Esophagus muscularis mucosa (tissue), 4 donors: ENCODE measurements at regions not wholly inside any gene's neighbourhood (a gene's known extent, or its start where the extent isn't known, plus 50 kb on each side); places are given as distances from the start of the nearest gene placed in this dataset.

Experiments
- DNase-seq: peaks from one replicate; pipeline ENCODE4 v3.0.0-alpha.2; 2017; ENCODE audit errors: extremely low spot score
- H3K27ac ChIP-seq, 4 donors: fragments of 200-600 bp; sonication (generic); replicated peaks in 1 of 4; 1 replicate in 3 of 4; 2 replicates in 1 of 4; pipeline ENCODE4 v1.5.1; 2016 to 2019; ENCODE audit warnings: mild to moderate bottlenecking in 1 of 4
- H3K27me3 ChIP-seq, 4 donors: fragments of 200-600 bp; sonication (generic); one replicate each; pipeline versions ENCODE4 v1.5.1 to v1.6.0; 2016 to 2019
- H3K36me3 ChIP-seq, 4 donors: fragments of 200-600 bp; sonication (generic); one replicate each; pipeline ENCODE4 v1.5.1; 2016 to 2019
- H3K4me1 ChIP-seq, 4 donors: fragments of 200-600 bp; sonication (generic); one replicate each; pipeline ENCODE4 v1.5.1; 2016 to 2019
- H3K4me3 ChIP-seq, 4 donors: fragments of 200-600 bp; sonication (generic); 1 replicate in 2 of 4; 2 replicates in 2 of 4; pipeline ENCODE4 v1.5.1; 2016 to 2019; ENCODE audit warnings: mild to moderate bottlenecking in 4 of 4, moderate library complexity in 1 of 4
- H3K9me3 ChIP-seq, 4 donors: fragments of 200-600 bp; sonication (generic); 1 replicate in 3 of 4; 2 replicates in 1 of 4; pipeline ENCODE4 v1.5.1; 2016 to 2019
- CTCF ChIP-seq, 3 experiments: fragments of 200-600 bp in 2 of 3; fragments of 450-650 bp in 1 of 3; sonication (generic) in 2 of 3; IDR thresholded peaks; one replicate each; pipeline ENCODE4 v1.5.1; 2017 to 2019; ENCODE audit warnings: antibody characterized with exemption in 3 of 3, mild to moderate bottlenecking in 2 of 3, moderate library complexity in 1 of 3
- EP300 ChIP-seq: sonication (generic); formaldehyde crosslinking; IDR thresholded peaks from one replicate; pipeline ENCODE4 v1.6.1; 2017; ENCODE audit warnings: antibody characterized with exemption
- POLR2A ChIP-seq: fragments of 450-650 bp; IDR thresholded peaks from one replicate; pipeline ENCODE4 v1.6.1; 2017; ENCODE audit warnings: antibody characterized with exemption, moderate library complexity, mild to moderate bottlenecking, low read depth
- POLR2AphosphoS5 ChIP-seq, 2 donors: sonication (generic); formaldehyde crosslinking; IDR thresholded peaks; one replicate each; pipeline ENCODE4 v1.6.1; 2017; ENCODE audit warnings: antibody characterized with exemption in 2 of 2
- WGBS: methylation state at CpG from one replicate; pipeline ENCODE4 v1.1.5; 2018; 5-methylcytosine and 5-hydroxymethylcytosine counted together
- intact Hi-C: fragments of 100-400 bp; cut with DNase I; formaldehyde crosslinking; loops from one replicate; pipeline ENCODE4 v1.15.1; 2023

GRCh38 chr2:217623281-217623912 is 379.4 kb downstream of the TNS1 start:
- Histone ChIP-seq H3K4me3 (no peak overlapping the region), H3K36me3 (no peaks in the 10 kb centered on the region), H3K27ac (peak overlapping the region in 2 of 4 donors; percentile 58 to 62), H3K27me3 (no peaks in the 10 kb centered on the region), H3K4me1 (peaks cover 24 to 60% (median 51%) of the 10 kb centered on the region in 4 donors), H3K9me3 (no peaks in the 10 kb centered on the region)
- no peak for TF ChIP-seq EP300
- intact Hi-C loops, result no loop called here
- DNase-seq, result no peak
- WGBS, result 95% methylated on average over 2 of the region's 2 CpGs

GRCh38 chr2:217622205-217623060 is 380.4 kb downstream of the TNS1 start:
- intact Hi-C loops, result no loop called here
- WGBS, result 41% methylated on average over 9 of the region's 9 CpGs
- Histone ChIP-seq H3K4me1 (peaks cover 22 to 58% (median 48%) of the 10 kb centered on the region in 4 donors), H3K27ac (peak overlapping the region; percentile 34 to 67 (median 60)), H3K9me3 (no peaks in the 10 kb centered on the region), H3K36me3 (no peaks in the 10 kb centered on the region), H3K4me3 (no peak overlapping the region), H3K27me3 (no peaks in the 10 kb centered on the region)
- no peak for DNase-seq
- TF ChIP-seq POLR2AphosphoS5 (IDR thresholded peaks at IDR 0.05) (peak; percentile 55 to 56), POLR2A (no peak), CTCF (IDR thresholded peaks at IDR 0.05) (no peak)

- peak overlapping the region in 1 of 4 donors; percentile 58 for H3K27ac ChIP-seq
- no peak for TF ChIP-seq EP300
- no peak for TF ChIP-seq POLR2AphosphoS5 (IDR thresholded peaks at IDR 0.05)
- no peak for TF ChIP-seq POLR2A
- no peak for TF ChIP-seq CTCF (IDR thresholded peaks at IDR 0.05)
Observed at GRCh38 chr2:217621391-217621801, 381.4 kb downstream of the TNS1 start.

GRCh38 chr2:217618744-217619143 is 384.1 kb downstream of the TNS1 start:
- 100% methylated on average over 2 of the region's 2 CpGs for whole genome bisulfite sequencing
- intact Hi-C loops, result no loop called here
- Histone ChIP-seq H3K4me1 (peaks cover 24 to 49% (median 42%) of the 10 kb centered on the region in 4 donors), H3K27me3 (no peaks in the 10 kb centered on the region), H3K36me3 (no peaks in the 10 kb centered on the region), H3K27ac (no peak overlapping the region), H3K9me3 (no peaks in the 10 kb centered on the region), H3K4me3 (no peak overlapping the region)
- TF ChIP-seq POLR2AphosphoS5 (IDR thresholded peaks at IDR 0.05), result no peak
- no peak for DNase-seq

More at GRCh38 chr2:217621391-217621801, 381.4 kb downstream of the TNS1 start:
- Histone ChIP-seq H3K4me1 (peaks cover 31 to 62% (median 55%) of the 10 kb centered on the region in 4 donors), H3K36me3 (no peaks in the 10 kb centered on the region), H3K9me3 (no peaks in the 10 kb centered on the region), H3K27me3 (no peaks in the 10 kb centered on the region), H3K4me3 (no peak overlapping the region)
- 81% methylated on average over 2 of the region's 2 CpGs for WGBS
- intact Hi-C loops, result no loop called here
- DNase-seq, result no peak

- WGBS, result 79% methylated on average over 8 of the region's 8 CpGs
- Histone ChIP-seq H3K27ac (no peak overlapping the region), H3K9me3 (no peaks in the 10 kb centered on the region), H3K27me3 (no peaks in the 10 kb centered on the region), H3K4me1 (peaks cover 24 to 42% (median 35%) of the 10 kb centered on the region in 4 donors), H3K36me3 (no peaks in the 10 kb centered on the region), H3K4me3 (no peak overlapping the region)
- DNase-seq, result no peak
- TF ChIP-seq EP300 (no peak), POLR2AphosphoS5 (IDR thresholded peaks at IDR 0.05) (no peak), CTCF (IDR thresholded peaks at IDR 0.05) (no peak), POLR2A (no peak)
- intact Hi-C loops, result no loop called here
Observed at GRCh38 chr2:217617616-217618022, 385.2 kb downstream of the TNS1 start.
